Endothelial cell of umbilical vein (primary cell): ENCODE measurements at regions not wholly inside any gene's neighbourhood (a gene's known extent, or its start where the extent isn't known, plus 50 kb on each side); places are given as distances from the start of the nearest gene placed in this dataset.

Source experiments
- BruUV-seq: library from RNA; stranded (reverse); fragments of 400-500 nt; replicated peaks from 2 replicates; lab custom pipeline; 2021; lab: Mats Ljungman, UMichigan
- CTCF ChIA-PET: fragments of 300-600, 350-600 bp; sonication (Branson Sonifier 250); formaldehyde crosslinking; loops from one replicate; lab custom pipeline; 2021; ENCODE audit warnings: antibody characterized with exemption, inconsistent platforms; lab: Charles Lee
- POLR2A ChIA-PET: fragments of 300-600, 350-600 bp; sonication (Branson Sonifier 250); formaldehyde crosslinking; loops from one replicate; lab custom pipeline; 2021; ENCODE audit warnings: antibody characterized with exemption, inconsistent platforms; lab: Charles Lee
- DNase-seq: peaks from one replicate; pipeline ENCODE4 v3.0.0-alpha.2; 2011; ENCODE audit warnings: low read depth, low spot score
- FAIRE-seq: peaks from 2 replicates; lab custom pipeline; 2011; peaks lifted over from hg19 to GRCh38; lab: Jason Lieb, UNC
- H2AFZ ChIP-seq: 2 replicates; pipeline ENCODE4 v1.6.0; 2012; ENCODE audit warnings: low read depth, low read length, control low read depth, inconsistent platforms
- H3K27ac ChIP-seq: 2 replicates; pipeline ENCODE4 v1.5.1; 2011; ENCODE audit warnings: low read depth, mild to moderate bottlenecking, control low read depth, low read length, moderate library complexity; ENCODE audit not compliant: insufficient read depth
- H3K27me3 ChIP-seq, 2 experiments: 2 replicates each; pipeline versions ENCODE4 v1.6.0 to v1.6.1; 2011; ENCODE audit warnings: low read length in 2 of 2, mixed read lengths in 1 of 2; ENCODE audit not compliant: control insufficient read depth in 2 of 2, insufficient read depth in 2 of 2
- H3K36me3 ChIP-seq, 2 experiments: 2 replicates in 1 of 2; 3 replicates in 1 of 2; pipeline ENCODE4 v1.5.1; 2011; ENCODE audit warnings: low read length in 2 of 2, mild to moderate bottlenecking in 1 of 2, moderate library complexity in 1 of 2; ENCODE audit not compliant: control insufficient read depth in 2 of 2, insufficient read depth in 2 of 2; ENCODE audit errors: extremely low read depth in 1 of 2
- H3K4me1 ChIP-seq: 3 replicates; pipeline ENCODE4 v1.5.1; 2011; ENCODE audit warnings: mild to moderate bottlenecking, low read length; ENCODE audit not compliant: control insufficient read depth, insufficient read depth; ENCODE audit errors: extremely low read depth
- H3K4me2 ChIP-seq: 2 replicates; pipeline ENCODE4 v1.6.1; 2011; ENCODE audit warnings: low read length, control low read depth, mixed read lengths; ENCODE audit not compliant: insufficient read depth
- H3K4me3 ChIP-seq, 3 experiments: fragments of 200-600 bp in 1 of 3; sonication (generic), shearing (Covaris generic) in 1 of 3; replicated peaks in 1 of 3; 2 replicates each; pipeline ENCODE4 v1.5.1; 2011 to 2016; ENCODE audit warnings: control low read depth in 3 of 3, low read length in 3 of 3, mild to moderate bottlenecking in 2 of 3, inconsistent platforms in 1 of 3, low read depth in 1 of 3, moderate library complexity in 1 of 3; ENCODE audit not compliant: insufficient read depth in 1 of 3
- H3K79me2 ChIP-seq: 2 replicates; pipeline ENCODE4 v1.6.0; 2012; ENCODE audit warnings: low read length, inconsistent platforms; ENCODE audit not compliant: control insufficient read depth, insufficient read depth
- H3K9ac ChIP-seq: replicated peaks from 2 replicates; pipeline ENCODE3; 2011; ENCODE audit warnings: low read length, control low read depth; ENCODE audit not compliant: insufficient read depth; ENCODE audit errors: extremely low read depth
- H3K9me1 ChIP-seq: replicated peaks from 3 replicates; pipeline ENCODE4 v1.6.0; 2011; ENCODE audit warnings: mild to moderate bottlenecking, low read length; ENCODE audit not compliant: control insufficient read depth, insufficient read depth; ENCODE audit errors: extremely low read depth
- H3K9me3 ChIP-seq: replicated peaks from 2 replicates; pipeline ENCODE4 v1.5.1; 2012; ENCODE audit warnings: low read length, inconsistent platforms; ENCODE audit not compliant: control insufficient read depth, insufficient read depth
- H4K20me1 ChIP-seq: replicated peaks from 2 replicates; pipeline ENCODE3; 2011; ENCODE audit warnings: mild to moderate bottlenecking, low read length; ENCODE audit not compliant: control insufficient read depth, insufficient read depth; ENCODE audit errors: extremely low read depth
- CTCF ChIP-seq, 2 donors: IDR thresholded peaks; 1 replicate in 1 of 2; 2 replicates in 1 of 2; pipeline ENCODE4 v1.5.1; 2011; ENCODE audit warnings: low read length in 2 of 2, mild to moderate bottlenecking in 2 of 2, moderate library complexity in 2 of 2, control low read depth in 1 of 2, inconsistent platforms in 1 of 2, low read depth in 1 of 2; ENCODE audit not compliant: insufficient read depth in 1 of 2; ENCODE audit errors: extremely low read depth in 1 of 2
- EZH2 ChIP-seq: IDR thresholded peaks from 2 replicates; pipeline ENCODE4 v1.6.1; 2012; ENCODE audit warnings: borderline replicate concordance, low read depth, mild to moderate bottlenecking, moderate library complexity, low read length, inconsistent platforms; ENCODE audit not compliant: severe bottlenecking
- FOS ChIP-seq: IDR thresholded peaks from 2 replicates; pipeline ENCODE4 v1.6.1; 2011; ENCODE audit warnings: mild to moderate bottlenecking, low read length, moderate library complexity, borderline replicate concordance; ENCODE audit not compliant: insufficient read depth
- GATA2 ChIP-seq: IDR thresholded peaks from 2 replicates; pipeline ENCODE4 v1.7.0; 2011; ENCODE audit warnings: low read depth, mild to moderate bottlenecking, moderate library complexity, mixed read lengths, low read length; ENCODE audit not compliant: insufficient read length, insufficient read depth
- JUN ChIP-seq: IDR thresholded peaks from 2 replicates; pipeline ENCODE4 v1.6.1; 2011; ENCODE audit warnings: borderline replicate concordance, low read depth; ENCODE audit not compliant: insufficient read length, insufficient read depth
- MAX ChIP-seq: IDR thresholded peaks from 2 replicates; pipeline ENCODE4 v1.6.1; 2011; ENCODE audit not compliant: insufficient read depth, insufficient read length
- MYC ChIP-seq: IDR thresholded peaks from one replicate; pipeline ENCODE4 v1.6.1; 2011; ENCODE audit warnings: mild to moderate bottlenecking, low read depth, low read length
- POLR2A ChIP-seq: IDR thresholded peaks from 2 replicates; pipeline ENCODE4 v1.6.1; 2012; ENCODE audit warnings: low read depth, mild to moderate bottlenecking, control low read depth, low read length
- POLR2AphosphoS5 ChIP-seq: IDR thresholded peaks from 2 replicates; pipeline ENCODE4 v1.6.1; 2012; ENCODE audit warnings: low read depth, mild to moderate bottlenecking, control low read depth, low read length, moderate library complexity; ENCODE audit not compliant: insufficient read depth
- dilution Hi-C: fragments of 300-500 bp; cut with MboI; formaldehyde crosslinking; loops from one replicate; pipeline ENCODE4 v1.15.0; 2019; ENCODE audit warnings: low sequenced_read_pairs; ENCODE audit not compliant: extremely low pct_ligation_motif_present
- intact Hi-C: fragments of 100-400 bp; cut with micrococcal nuclease; formaldehyde crosslinking; loops from one replicate; pipeline ENCODE4 v1.10.0; 2022

GRCh38 chr5:12794476-12795332, 890.5 kb upstream of the CTNND2 start:
- no peak overlapping the region for H3K9ac ChIP-seq
- H3K9me3 ChIP-seq = peaks cover 3% of the 10 kb centered on the region
- no TSS peak for BruUV-seq
- H3K4me1 ChIP-seq = no peaks in the 10 kb centered on the region
- H3K27ac ChIP-seq = no peak overlapping the region
- POLR2A ChIA-PET = no interaction called here
- no peak overlapping the region for H3K4me2 ChIP-seq
- no peak overlapping the region for H2AFZ ChIP-seq
- no peaks in the 10 kb centered on the region for H3K79me2 ChIP-seq
- dilution Hi-C loops = no loop called here
- DNase-seq (no peak), FAIRE-seq (no peak)
- H3K9me1 ChIP-seq = no peaks in the 10 kb centered on the region
- no peaks in the 10 kb centered on the region for H3K36me3 ChIP-seq
- no peak for TF ChIP-seq POLR2A
- TF ChIP-seq EZH2 = no peak
- TF ChIP-seq JUN = no peak
- TF ChIP-seq MYC = no peak
- TF ChIP-seq CTCF (IDR thresholded peaks at IDR 0.05; ENCODE audit: extremely low read depth in 1 of 2, insufficient read depth in 1 of 2, low read depth in 1 of 2, low read length in 2 of 2) = no peak
- no peak for TF ChIP-seq POLR2AphosphoS5
- TF ChIP-seq FOS = no peak
- TF ChIP-seq GATA2 = no peak
- TF ChIP-seq MAX = no peak
- no peaks in the 10 kb centered on the region for H3K27me3 ChIP-seq
- H4K20me1 ChIP-seq = no peaks in the 10 kb centered on the region
- CTCF ChIA-PET = no interaction called here
- no peak overlapping the region for H3K4me3 ChIP-seq
- intact Hi-C loops = no loop called here
